ENCODE measurements at regions not wholly inside any gene's neighbourhood (a gene's known extent, or its start where the extent isn't known, plus 50 kb on each side); places are given as distances from the start of the nearest gene placed in this dataset.
"Not testable (repeated sequence)": the region's sequence is repeated elsewhere in the genome, so short reads cannot be mapped to it uniquely, and the experiment has no call there.

- H3K27me3 ChIP-seq (ENCODE audit: insufficient read depth, low read length) = no peaks in the 10 kb centered on the region
- CTCF ChIA-PET (ENCODE audit: partially characterized antibody) = interaction anchor here (0.6 kb wide), 1 partner anchor 119 kb away, joined by 3 read pairs; no protein-coding TSS in a partner anchor
- Mint-ChIP-seq H3K27ac (no peak overlapping the region), H3K27me3 (no peaks in the 10 kb centered on the region), H3K4me1 (no peaks in the 10 kb centered on the region), H3K4me3 (no peak overlapping the region), H3K36me3 (no peaks in the 10 kb centered on the region), H3K9me3 (peaks cover 0 to 3% (median 0%) of the 10 kb centered on the region in 8 donors)
- no peak overlapping the region for H3K27ac ChIP-seq (ENCODE audit: low read depth, low read length)
- no peaks in the 10 kb centered on the region for H3K36me3 ChIP-seq (ENCODE audit: insufficient read depth, low read length)
- no peak overlapping the region for H3K4me3 ChIP-seq (ENCODE audit: low read length in 2 of 2)
- no peaks in the 10 kb centered on the region for H3K4me1 ChIP-seq (ENCODE audit: insufficient read depth, low read length)
- no peak for DNase-seq
- intact Hi-C loops (cut with micrococcal nuclease) = no loop called here
- POLR2A ChIA-PET (ENCODE audit: partially characterized antibody) = no interaction called here
- no peaks in the 10 kb centered on the region for H3K9me3 ChIP-seq (ENCODE audit: control insufficient read depth in 1 of 2, low read length in 2 of 2)
Measured at GRCh38 chr4:115187136-115187535, 73.7 kb upstream of the NDST4 start.

- H3K4me3 Mint-ChIP-seq; CTCF ChIA-PET (ENCODE audit: partially characterized antibody): not testable (repeated sequence)
Measured at GRCh38 chr4:115179438-115180062, 66.1 kb upstream of the NDST4 start.

GRCh38 chr4:115178687-115179086, 65.3 kb upstream of the NDST4 start:
- H3K36me3 Mint-ChIP-seq; H3K27ac ChIP-seq (ENCODE audit: low read depth, low read length); H3K27ac Mint-ChIP-seq; H3K4me3 ChIP-seq (ENCODE audit: low read length in 2 of 2); H3K9me3 Mint-ChIP-seq; H3K4me1 Mint-ChIP-seq; H3K9me3 ChIP-seq (ENCODE audit: control insufficient read depth in 1 of 2, low read length in 2 of 2); POLR2A ChIA-PET (ENCODE audit: partially characterized antibody); H3K36me3 ChIP-seq (ENCODE audit: insufficient read depth, low read length); intact Hi-C loops (cut with micrococcal nuclease); H3K27me3 ChIP-seq (ENCODE audit: insufficient read depth, low read length); H3K27me3 Mint-ChIP-seq; H3K4me1 ChIP-seq (ENCODE audit: insufficient read depth, low read length); H3K4me3 Mint-ChIP-seq; DNase-seq; CTCF ChIA-PET (ENCODE audit: partially characterized antibody): not testable (repeated sequence)

More at GRCh38 chr4:115179438-115180062, 66.1 kb upstream of the NDST4 start:
- H3K27me3 Mint-ChIP-seq; H3K36me3 Mint-ChIP-seq; H3K36me3 ChIP-seq (ENCODE audit: insufficient read depth, low read length); H3K4me1 ChIP-seq (ENCODE audit: insufficient read depth, low read length); POLR2A ChIA-PET (ENCODE audit: partially characterized antibody); H3K4me3 ChIP-seq (ENCODE audit: low read length in 2 of 2); H3K9me3 ChIP-seq (ENCODE audit: control insufficient read depth in 1 of 2, low read length in 2 of 2); H3K27ac Mint-ChIP-seq; H3K27ac ChIP-seq (ENCODE audit: low read depth, low read length); intact Hi-C loops (cut with micrococcal nuclease); H3K27me3 ChIP-seq (ENCODE audit: insufficient read depth, low read length); H3K9me3 Mint-ChIP-seq; H3K4me1 Mint-ChIP-seq: not testable (repeated sequence)
- DNase-seq = peak in 1 of 5 donors; percentile 9

- Mint-ChIP-seq H3K36me3 (no peaks in the 10 kb centered on the region), H3K4me3 (no peak overlapping the region), H3K9me3 (peaks cover 0 to 5% (median 2%) of the 10 kb centered on the region in 8 donors), H3K4me1 (no peaks in the 10 kb centered on the region), H3K27ac (no peak overlapping the region), H3K27me3 (no peaks in the 10 kb centered on the region)
- ChIA-PET CTCF (ENCODE audit: partially characterized antibody) (no interaction called here), POLR2A (ENCODE audit: partially characterized antibody) (no interaction called here)
- Histone ChIP-seq H3K9me3 (ENCODE audit: control insufficient read depth in 1 of 2, low read length in 2 of 2) (no peaks in the 10 kb centered on the region), H3K36me3 (ENCODE audit: insufficient read depth, low read length) (no peaks in the 10 kb centered on the region), H3K4me3 (ENCODE audit: low read length in 2 of 2) (no peak overlapping the region), H3K27ac (ENCODE audit: low read depth, low read length) (no peak overlapping the region), H3K27me3 (ENCODE audit: insufficient read depth, low read length) (no peaks in the 10 kb centered on the region), H3K4me1 (ENCODE audit: insufficient read depth, low read length) (no peaks in the 10 kb centered on the region)
- DNase-seq = no peak
- intact Hi-C loops (cut with micrococcal nuclease) = no loop called here
Measured at GRCh38 chr4:115171220-115171619, 57.8 kb upstream of the NDST4 start.

GRCh38 chr4:115165503-115165902, 52.1 kb upstream of the NDST4 start:
- Mint-ChIP-seq H3K4me1 (no peaks in the 10 kb centered on the region), H3K27ac (no peak overlapping the region), H3K27me3 (no peaks in the 10 kb centered on the region), H3K9me3 (peaks cover 0 to 2% (median under 1%) of the 10 kb centered on the region in 8 donors), H3K36me3 (no peaks in the 10 kb centered on the region), H3K4me3 (no peak overlapping the region)
- Histone ChIP-seq H3K9me3 (ENCODE audit: control insufficient read depth in 1 of 2, low read length in 2 of 2) (no peaks in the 10 kb centered on the region), H3K27me3 (ENCODE audit: insufficient read depth, low read length) (no peaks in the 10 kb centered on the region), H3K27ac (ENCODE audit: low read depth, low read length) (no peak overlapping the region), H3K4me3 (ENCODE audit: low read length in 2 of 2) (no peak overlapping the region), H3K36me3 (ENCODE audit: insufficient read depth, low read length) (no peaks in the 10 kb centered on the region), H3K4me1 (ENCODE audit: insufficient read depth, low read length) (no peaks in the 10 kb centered on the region)
- intact Hi-C loops (cut with micrococcal nuclease) = no loop called here
- DNase-seq = no peak
- POLR2A ChIA-PET (ENCODE audit: partially characterized antibody) = no interaction called here
- CTCF ChIA-PET (ENCODE audit: partially characterized antibody) = no interaction called here
